Progenitor cell of endocrine pancreas (in vitro differentiated cells): ENCODE measurements at regions not wholly inside any gene's neighbourhood (a gene's known extent, or its start where the extent isn't known, plus 50 kb on each side); places are given as distances from the start of the nearest gene placed in this dataset.

Experiments used
- DNase-seq: peaks from one replicate; pipeline ENCODE4 v3.0.0; 2021; ENCODE audit warnings: low spot score; ENCODE audit not compliant: unreplicated experiment
- H3K27ac Mint-ChIP-seq: 2 replicates; pipeline ENCODE4 v1.8.0; 2021; ENCODE audit warnings: mild to moderate bottlenecking, moderate library complexity, mixed read lengths
- H3K27me3 Mint-ChIP-seq: 2 replicates; pipeline ENCODE4 v1.8.0; 2021; ENCODE audit warnings: mixed read lengths
- H3K36me3 Mint-ChIP-seq: 2 replicates; pipeline ENCODE4 v1.8.0; 2022; ENCODE audit warnings: mixed read lengths; ENCODE audit not compliant: insufficient read depth
- H3K4me1 Mint-ChIP-seq: 2 replicates; pipeline ENCODE4 v1.8.0; 2021; ENCODE audit warnings: low read depth, mixed read lengths
- H3K4me3 Mint-ChIP-seq: 2 replicates; pipeline ENCODE4 v1.8.0; 2021; ENCODE audit warnings: low read depth, mild to moderate bottlenecking, moderate library complexity, mixed read lengths
- H3K9me3 Mint-ChIP-seq: 2 replicates; pipeline ENCODE4 v1.8.0; 2021; ENCODE audit warnings: low read depth, mixed read lengths
- CTCF ChIP-seq: fragments of 200-600 bp; sonication (generic); IDR thresholded peaks from one replicate; pipeline ENCODE4 v1.5.0; 2021; ENCODE audit warnings: antibody characterized with exemption, mild to moderate bottlenecking; ENCODE audit not compliant: unreplicated experiment

DNA sequence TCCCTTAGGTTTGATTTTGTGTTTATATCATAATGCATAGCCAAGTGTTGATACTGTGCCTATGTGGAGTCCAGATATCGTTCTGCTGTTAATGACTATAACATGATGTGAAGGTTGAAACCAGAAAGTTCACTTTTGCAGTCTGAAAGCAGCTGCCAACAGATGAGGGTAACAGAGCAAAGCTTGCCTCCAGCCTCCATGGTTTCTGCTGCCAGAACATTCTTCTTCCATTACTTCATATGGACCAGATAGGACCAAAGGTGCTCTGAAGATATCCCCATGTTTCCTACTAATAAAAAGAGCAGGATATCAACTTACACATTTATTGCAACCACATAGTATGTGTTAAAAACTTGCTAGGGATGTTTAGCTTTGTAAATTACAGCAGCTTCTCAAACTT is 394.1 kb downstream of the SPRY1 start:
- H3K36me3 Mint-ChIP-seq, result peaks cover 3% of the 10 kb centered on the region
- no peak overlapping the region for H3K4me3 Mint-ChIP-seq
- H3K27ac Mint-ChIP-seq, result no peak overlapping the region

GRCh38 chr4:123802082-123802645 is 405.6 kb downstream of the SPRY1 start:
- Mint-ChIP-seq H3K27me3 (no peaks in the 10 kb centered on the region), H3K27ac (no peak overlapping the region), H3K4me1 (peaks cover 2% of the 10 kb centered on the region), H3K4me3 (no peak overlapping the region), H3K9me3 (peaks cover 22% of the 10 kb centered on the region), H3K36me3 (peaks cover 5% of the 10 kb centered on the region)
- DNase-seq, result no peak
- no peak for TF ChIP-seq CTCF

More for the DNA sequence above, 394.1 kb downstream of the SPRY1 start:
- TF ChIP-seq CTCF, result no peak
- Mint-ChIP-seq H3K4me1 (no peaks in the 10 kb centered on the region), H3K9me3 (peaks cover 23% of the 10 kb centered on the region), H3K27me3 (no peaks in the 10 kb centered on the region)
- DNase-seq, result no peak

DNA sequence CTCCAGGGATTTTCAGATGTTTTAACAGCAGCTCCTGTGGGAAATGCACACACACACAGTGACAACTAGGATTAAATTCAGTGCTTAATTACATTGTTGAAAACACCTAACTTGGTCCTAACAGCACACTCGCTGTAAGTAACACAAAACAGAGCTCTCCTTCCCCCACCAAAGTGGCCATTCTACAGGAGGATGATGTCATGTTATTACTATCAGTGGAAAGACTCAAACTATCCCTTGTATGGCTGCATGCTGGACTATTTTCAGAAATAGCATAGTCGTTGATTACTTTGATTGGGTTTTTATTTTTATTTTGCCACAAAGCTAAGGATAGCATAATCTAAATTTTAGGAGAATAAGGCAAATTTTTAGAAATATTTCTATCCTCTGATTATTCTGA is 406.3 kb downstream of the SPRY1 start:
- Mint-ChIP-seq H3K27me3 (no peaks in the 10 kb centered on the region), H3K4me1 (peaks cover 2% of the 10 kb centered on the region), H3K9me3 (peaks cover 15% of the 10 kb centered on the region), H3K27ac (no peak overlapping the region), H3K36me3 (peaks cover 4% of the 10 kb centered on the region), H3K4me3 (no peak overlapping the region)
- DNase-seq, result no peak
- no peak for TF ChIP-seq CTCF

GRCh38 chr4:123804196-123804721 is 407.7 kb downstream of the SPRY1 start:
- Mint-ChIP-seq H3K9me3 (peaks cover 1% of the 10 kb centered on the region), H3K27ac (no peak overlapping the region), H3K36me3 (no peaks in the 10 kb centered on the region), H3K4me1 (peaks cover 2% of the 10 kb centered on the region), H3K27me3 (no peaks in the 10 kb centered on the region), H3K4me3 (no peak overlapping the region)
- no peak for DNase-seq
- TF ChIP-seq CTCF, result no peak

DNA sequence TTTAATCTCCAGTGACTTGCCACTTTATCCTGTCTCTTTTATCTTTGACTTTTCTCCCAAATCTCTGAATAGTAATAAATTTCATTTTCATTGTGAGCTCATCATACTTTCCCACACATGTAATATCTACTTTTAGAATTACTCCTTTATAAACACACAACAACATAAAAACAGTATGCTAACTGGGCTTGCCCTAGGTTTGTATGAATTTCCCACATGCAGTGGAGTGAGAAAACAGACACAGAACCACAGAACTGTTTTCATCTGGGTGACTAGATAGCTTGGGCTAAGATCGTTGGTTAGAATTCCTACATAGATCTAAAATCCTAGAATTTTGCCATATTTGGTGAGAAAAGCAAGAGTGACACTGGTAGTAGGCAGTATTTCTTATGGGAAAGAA is 409.5 kb downstream of the SPRY1 start:
- Mint-ChIP-seq H3K27ac (no peak overlapping the region), H3K27me3 (no peaks in the 10 kb centered on the region), H3K9me3 (no peaks in the 10 kb centered on the region), H3K4me3 (no peak overlapping the region), H3K4me1 (peaks cover 4% of the 10 kb centered on the region), H3K36me3 (no peaks in the 10 kb centered on the region)
- TF ChIP-seq CTCF, result no peak
- no peak for DNase-seq
